PFSK-1 (cell line): ENCODE measurements at regions not wholly inside any gene's neighbourhood (a gene's known extent, or its start where the extent isn't known, plus 50 kb on each side); places are given as distances from the start of the nearest gene placed in this dataset.

ENCODE experiments used
- FOXP2 ChIP-seq: optimal IDR thresholded peaks from 2 replicates; pipeline ENCODE3; 2011; ENCODE audit warnings: borderline replicate concordance, control low read depth, inconsistent platforms; ENCODE audit not compliant: insufficient read depth; ENCODE audit errors: extremely low read length, extremely low read depth
- POLR2AphosphoS5 ChIP-seq: IDR thresholded peaks from 2 replicates; pipeline ENCODE4 v1.6.1; 2012; ENCODE audit warnings: low read depth, mild to moderate bottlenecking, control low read depth, low read length, moderate library complexity
- REST ChIP-seq, 2 experiments: IDR thresholded peaks; 2 replicates each; pipeline versions ENCODE4 v1.6.1 to v1.8.0; 2011 to 2012; ENCODE audit warnings: low read depth in 2 of 2, low read length in 2 of 2, control low read depth in 1 of 2, inconsistent platforms in 1 of 2, mild to moderate bottlenecking in 1 of 2, moderate library complexity in 1 of 2; ENCODE audit not compliant: insufficient read depth in 1 of 2
- SIN3A ChIP-seq: IDR thresholded peaks from 2 replicates; pipeline ENCODE4 v1.6.1; 2012; ENCODE audit warnings: mild to moderate bottlenecking, low read length, moderate library complexity, borderline replicate concordance; ENCODE audit not compliant: insufficient read depth
- TAF1 ChIP-seq: IDR thresholded peaks from 2 replicates; pipeline ENCODE4 v1.6.1; 2012; ENCODE audit warnings: low read length, control low read depth, borderline replicate concordance; ENCODE audit not compliant: insufficient read depth

GRCh38 chr4:122234686-122235085, 82.6 kb downstream of the BLTP1 start:
- TF ChIP-seq FOXP2, result no peak
- TF ChIP-seq TAF1, result no peak
- TF ChIP-seq SIN3A, result no peak
- TF ChIP-seq POLR2AphosphoS5, result no peak
- no peak for TF ChIP-seq REST (IDR thresholded peaks at IDR 0.05; ENCODE audit: insufficient read depth in 1 of 2, low read depth in 2 of 2, low read length in 2 of 2)

- no peak for TF ChIP-seq TAF1
Observed at GRCh38 chr4:122243785-122244184, 91.7 kb downstream of the BLTP1 start.

- TF ChIP-seq POLR2AphosphoS5, result no peak
- TF ChIP-seq FOXP2, result no peak
- TF ChIP-seq REST (IDR thresholded peaks at IDR 0.05; ENCODE audit: insufficient read depth in 1 of 2, low read depth in 2 of 2, low read length in 2 of 2), result no peak
Observed at GRCh38 chr4:122244764-122245163, 92.6 kb downstream of the BLTP1 start.

GRCh38 chr4:122246551-122246950, 94.4 kb downstream of the BLTP1 start:
- TF ChIP-seq SIN3A (no peak), POLR2AphosphoS5 (no peak), FOXP2 (no peak), TAF1 (no peak), REST (IDR thresholded peaks at IDR 0.05; ENCODE audit: insufficient read depth in 1 of 2, low read depth in 2 of 2, low read length in 2 of 2) (no peak)

GRCh38 chr4:122249357-122249756, 97.2 kb downstream of the BLTP1 start:
- no peak for TF ChIP-seq REST (IDR thresholded peaks at IDR 0.05; ENCODE audit: insufficient read depth in 1 of 2, low read depth in 2 of 2, low read length in 2 of 2)
- no peak for TF ChIP-seq FOXP2
- TF ChIP-seq TAF1, result no peak
- no peak for TF ChIP-seq SIN3A
- no peak for TF ChIP-seq POLR2AphosphoS5
